ENCODE measurements at regions not wholly inside any gene's neighbourhood (a gene's known extent, or its start where the extent isn't known, plus 50 kb on each side); places are given as distances from the start of the nearest gene placed in this dataset.
A peak's percentile ranks its signal among the peaks of the same experiment; 100 is the strongest.

GRCh38 chr12:69068448-69068847 is 135.5 kb upstream of the CPM start:
- no peaks in the 10 kb centered on the region for H3K4me1 ChIP-seq
- no peaks in the 10 kb centered on the region for H3K36me3 ChIP-seq
- H3K27me3 ChIP-seq = no peaks in the 10 kb centered on the region
- no peak overlapping the region for H3K27ac ChIP-seq (replicated peaks in 1 of 4)
- no peaks in the 10 kb centered on the region for H3K9me3 ChIP-seq
- intact Hi-C loops (cut with DNase I) = no loop called here
- DNase-seq (ENCODE audit: extremely low spot score) = no peak
- no peak overlapping the region for H3K4me3 ChIP-seq
- TF ChIP-seq POLR2A (IDR thresholded peaks at IDR 0.05; ENCODE audit: low read depth) = no peak
- TF ChIP-seq EP300 (IDR thresholded peaks at IDR 0.05) = no peak
- TF ChIP-seq POLR2AphosphoS5 (IDR thresholded peaks at IDR 0.05) = no peak
- TF ChIP-seq CTCF (IDR thresholded peaks at IDR 0.05) = no peak
- WGBS = 78% methylated on average over 3 of the region's 3 CpGs

- Histone ChIP-seq H3K36me3 (no peaks in the 10 kb centered on the region), H3K27ac (replicated peaks in 1 of 4) (no peak overlapping the region), H3K4me1 (no peaks in the 10 kb centered on the region), H3K9me3 (no peaks in the 10 kb centered on the region), H3K4me3 (no peak overlapping the region), H3K27me3 (no peaks in the 10 kb centered on the region)
- TF ChIP-seq POLR2AphosphoS5 (IDR thresholded peaks at IDR 0.05) = no peak
- TF ChIP-seq CTCF (IDR thresholded peaks at IDR 0.05) = no peak
- no peak for TF ChIP-seq POLR2A (IDR thresholded peaks at IDR 0.05; ENCODE audit: low read depth)
- TF ChIP-seq EP300 (IDR thresholded peaks at IDR 0.05) = no peak
- DNase-seq (ENCODE audit: extremely low spot score) = no peak
- 81% methylated on average over 10 of the region's 10 CpGs for WGBS
- intact Hi-C loops (cut with DNase I) = no loop called here
These were observed 136.5 kb upstream of the CPM start for GRCh38 chr12:69069479-69069878.

GRCh38 chr12:69070319-69071090 is 137.5 kb upstream of the CPM start:
- Histone ChIP-seq H3K4me3 (no peak overlapping the region), H3K36me3 (no peaks in the 10 kb centered on the region), H3K9me3 (no peaks in the 10 kb centered on the region), H3K27ac (replicated peaks in 1 of 4) (no peak overlapping the region), H3K27me3 (no peaks in the 10 kb centered on the region), H3K4me1 (no peaks in the 10 kb centered on the region)
- intact Hi-C loops (cut with DNase I) = loop anchor here (5.0 kb wide), 1 partner anchor 203 kb away; no protein-coding TSS in a partner anchor
- WGBS = 33% methylated on average over 6 of the region's 6 CpGs
- no peak for DNase-seq (ENCODE audit: extremely low spot score)
- TF ChIP-seq CTCF (IDR thresholded peaks at IDR 0.05) = peak; percentile 75 to 92 (median 80)
- TF ChIP-seq POLR2AphosphoS5 (IDR thresholded peaks at IDR 0.05) = no peak

- Histone ChIP-seq H3K9me3 (no peaks in the 10 kb centered on the region), H3K4me3 (no peak overlapping the region), H3K27me3 (no peaks in the 10 kb centered on the region), H3K36me3 (no peaks in the 10 kb centered on the region), H3K27ac (replicated peaks in 1 of 4) (no peak overlapping the region), H3K4me1 (no peaks in the 10 kb centered on the region)
- intact Hi-C loops (cut with DNase I) = loop anchor here (5.0 kb wide), 1 partner anchor 204 kb away; no protein-coding TSS in a partner anchor
- DNase-seq (ENCODE audit: extremely low spot score) = no peak
- TF ChIP-seq POLR2AphosphoS5 (IDR thresholded peaks at IDR 0.05) (no peak), POLR2A (IDR thresholded peaks at IDR 0.05; ENCODE audit: low read depth) (no peak), CTCF (IDR thresholded peaks at IDR 0.05) (no peak), EP300 (IDR thresholded peaks at IDR 0.05) (no peak)
- 80% methylated on average over 1 of the region's 1 CpG for WGBS
These were observed 138.1 kb upstream of the CPM start for GRCh38 chr12:69071091-69071370.

- intact Hi-C loops (cut with DNase I) = loop anchor here (5.0 kb wide), 1 partner anchor 206 kb away; no protein-coding TSS in a partner anchor
- TF ChIP-seq POLR2A (IDR thresholded peaks at IDR 0.05; ENCODE audit: low read depth) = no peak
- no peak for TF ChIP-seq POLR2AphosphoS5 (IDR thresholded peaks at IDR 0.05)
- TF ChIP-seq CTCF (IDR thresholded peaks at IDR 0.05) = no peak
- no peak for TF ChIP-seq EP300 (IDR thresholded peaks at IDR 0.05)
- Histone ChIP-seq H3K27ac (replicated peaks in 1 of 4) (no peak overlapping the region), H3K36me3 (no peaks in the 10 kb centered on the region), H3K9me3 (no peaks in the 10 kb centered on the region), H3K27me3 (no peaks in the 10 kb centered on the region), H3K4me1 (no peaks in the 10 kb centered on the region), H3K4me3 (no peak overlapping the region)
- no peak for DNase-seq (ENCODE audit: extremely low spot score)
These were observed 140.1 kb upstream of the CPM start for GRCh38 chr12:69073035-69073434.

All from esophagus muscularis mucosa (tissue), 4 donors.